HFFc6 (cell line): ENCODE measurements at regions not wholly inside any gene's neighbourhood (a gene's known extent, or its start where the extent isn't known, plus 50 kb on each side); places are given as distances from the start of the nearest gene placed in this dataset.

Experiments used
- DNase-seq: peaks from one replicate; pipeline ENCODE4 v3.0.0-alpha.2; 2018
- H3K27ac Mint-ChIP-seq: 2 replicates; pipeline ENCODE4 v1.8.0; 2020; ENCODE audit warnings: mild to moderate bottlenecking, mixed read lengths
- H3K27me3 Mint-ChIP-seq: 2 replicates; pipeline ENCODE4 v1.8.0; 2021; ENCODE audit warnings: mild to moderate bottlenecking, moderate library complexity, mixed read lengths; ENCODE audit not compliant: insufficient read depth
- H3K36me3 Mint-ChIP-seq: 2 replicates; pipeline ENCODE4 v1.8.0; 2021; ENCODE audit warnings: low read depth, mixed read lengths
- H3K4me1 Mint-ChIP-seq: 2 replicates; pipeline ENCODE4 v1.8.0; 2020; ENCODE audit warnings: low read depth, mixed read lengths
- H3K4me3 Mint-ChIP-seq: 2 replicates; pipeline ENCODE4 v1.8.0; 2020; ENCODE audit warnings: mild to moderate bottlenecking, moderate library complexity, mixed read lengths
- H3K9me3 Mint-ChIP-seq: 2 replicates; pipeline ENCODE4 v1.8.0; 2020; ENCODE audit warnings: mild to moderate bottlenecking, mixed read lengths
- CTCF ChIP-seq: fragments of 200-600 bp; sonication (generic); IDR thresholded peaks from 2 replicates; pipeline ENCODE4 v1.5.0; 2021; ENCODE audit warnings: antibody characterized with exemption, mild to moderate bottlenecking

- Mint-ChIP-seq H3K27me3 (no peaks in the 10 kb centered on the region), H3K27ac (no peak overlapping the region), H3K4me3 (no peak overlapping the region), H3K4me1 (no peaks in the 10 kb centered on the region), H3K9me3 (peaks cover 17% of the 10 kb centered on the region), H3K36me3 (no peaks in the 10 kb centered on the region)
- no peak for DNase-seq
- no peak for TF ChIP-seq CTCF
These were observed 337.5 kb downstream of the EPHA7 start for GRCh38 chr6:93081901-93082300.

DNA sequence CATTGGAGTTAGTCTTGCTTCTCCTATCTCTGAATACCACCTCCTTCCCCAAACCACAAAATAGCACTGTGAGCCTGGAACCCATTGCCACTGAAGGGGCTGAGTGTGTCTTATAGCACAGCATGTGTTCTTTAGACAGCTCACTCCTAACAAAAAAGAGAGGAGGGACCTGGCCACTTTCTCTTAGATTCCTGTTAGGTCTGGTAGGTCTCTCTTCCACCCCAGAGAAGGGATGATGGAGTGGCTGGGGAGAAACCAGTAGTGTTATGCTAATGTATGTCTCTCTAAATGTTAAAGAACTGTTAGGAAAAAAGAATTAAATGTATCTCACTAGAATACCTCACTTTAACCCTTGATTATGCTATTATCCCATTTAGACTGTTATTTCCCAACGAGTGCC lies 340.3 kb downstream of the EPHA7 start:
- H3K36me3 Mint-ChIP-seq = no peaks in the 10 kb centered on the region
- H3K4me3 Mint-ChIP-seq = no peak overlapping the region
- H3K4me1 Mint-ChIP-seq = no peaks in the 10 kb centered on the region
- no peaks in the 10 kb centered on the region for H3K27me3 Mint-ChIP-seq
- no peak for DNase-seq
- no peak overlapping the region for H3K27ac Mint-ChIP-seq
- H3K9me3 Mint-ChIP-seq = peaks cover 17% of the 10 kb centered on the region
- TF ChIP-seq CTCF = no peak

DNA sequence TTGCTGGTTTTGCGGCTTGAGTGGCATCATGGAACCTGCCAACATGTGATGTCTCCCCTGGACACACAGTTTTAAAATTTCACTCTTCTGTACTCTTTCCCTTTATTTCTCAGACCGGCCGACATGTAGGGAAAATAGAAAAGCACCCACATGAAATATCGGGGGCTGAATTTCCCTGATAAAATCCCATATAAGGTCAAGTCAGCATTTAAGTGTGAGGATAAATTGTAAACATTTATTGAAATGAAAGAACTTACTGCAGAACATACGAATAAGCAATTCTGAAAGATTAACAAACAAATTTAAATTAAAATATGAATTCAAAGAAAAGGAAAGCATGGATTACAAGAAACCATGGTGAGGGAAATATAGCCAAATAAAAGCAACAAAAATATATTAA lies 345.5 kb downstream of the EPHA7 start:
- TF ChIP-seq CTCF = no peak
- no peak overlapping the region for H3K4me3 Mint-ChIP-seq

GRCh38 chr6:93069856-93070255 lies 349.5 kb downstream of the EPHA7 start:
- no peaks in the 10 kb centered on the region for H3K4me1 Mint-ChIP-seq
- no peaks in the 10 kb centered on the region; the same call in 1 of the 2 replicates for H3K27me3 Mint-ChIP-seq
- DNase-seq = no peak
- no peaks in the 10 kb centered on the region for H3K36me3 Mint-ChIP-seq
- H3K4me3 Mint-ChIP-seq = no peak overlapping the region
- peaks cover 25% of the 10 kb centered on the region for H3K9me3 Mint-ChIP-seq
- H3K27ac Mint-ChIP-seq = no peak overlapping the region
- no peak for TF ChIP-seq CTCF

More for the DNA sequence above, 345.5 kb downstream of the EPHA7 start:
- H3K27ac Mint-ChIP-seq = no peak overlapping the region
- no peaks in the 10 kb centered on the region for H3K36me3 Mint-ChIP-seq
- DNase-seq = no peak
- H3K9me3 Mint-ChIP-seq = peaks cover 18% of the 10 kb centered on the region
- H3K27me3 Mint-ChIP-seq = no peaks in the 10 kb centered on the region; the same call in 1 of the 2 replicates
- no peaks in the 10 kb centered on the region for H3K4me1 Mint-ChIP-seq

DNA sequence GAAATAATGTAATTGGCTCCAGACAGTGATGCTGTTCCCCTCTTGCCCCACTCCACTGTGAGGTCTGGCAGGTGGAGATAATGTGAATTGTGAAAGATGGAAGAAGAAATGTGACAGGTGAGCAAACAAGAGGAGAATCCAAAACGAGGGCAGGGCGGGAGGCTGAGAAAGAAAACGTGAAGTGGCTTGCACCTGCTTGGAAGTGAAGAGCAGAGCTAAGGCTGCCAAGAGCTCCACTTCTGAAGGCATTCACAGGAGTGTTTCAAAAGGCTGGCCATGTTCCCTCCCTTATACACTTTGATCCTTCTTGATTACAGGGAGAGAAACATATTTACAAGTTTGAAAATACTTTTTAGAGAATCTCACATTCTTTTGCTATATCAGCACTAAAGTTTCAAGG lies 359.4 kb downstream of the EPHA7 start:
- no peak overlapping the region for H3K27ac Mint-ChIP-seq
- H3K4me3 Mint-ChIP-seq = no peak overlapping the region
- H3K27me3 Mint-ChIP-seq = no peaks in the 10 kb centered on the region
- no peak for TF ChIP-seq CTCF
- peaks cover 20% of the 10 kb centered on the region for H3K9me3 Mint-ChIP-seq
- H3K36me3 Mint-ChIP-seq = no peaks in the 10 kb centered on the region; the same call in 1 of the 2 replicates
- no peak for DNase-seq
- H3K4me1 Mint-ChIP-seq = no peaks in the 10 kb centered on the region

GRCh38 chr6:93057584-93057983 lies 361.8 kb downstream of the EPHA7 start:
- Mint-ChIP-seq H3K4me1 (no peaks in the 10 kb centered on the region), H3K9me3 (peaks cover 34% of the 10 kb centered on the region), H3K4me3 (no peak overlapping the region), H3K27ac (no peak overlapping the region), H3K36me3 (peaks cover 4% of the 10 kb centered on the region; the same call in 1 of the 2 replicates), H3K27me3 (no peaks in the 10 kb centered on the region)
- TF ChIP-seq CTCF = no peak
- DNase-seq = no peak
